HCT116 (cell line): ENCODE measurements at regions not wholly inside any gene's neighbourhood (a gene's known extent, or its start where the extent isn't known, plus 50 kb on each side); places are given as distances from the start of the nearest gene placed in this dataset.

Source experiments
- ATAC-seq: fragments of 200-7000 bp; cut with Tn5 transposase; 2 replicates; pipeline ENCODE4 v1.9.1; 2020; ENCODE audit warnings: mild to moderate bottlenecking, moderate library complexity
- BruUV-seq: library from RNA; stranded (reverse); fragments of 400-500 nt; replicated peaks from 2 replicates; lab custom pipeline; 2021; lab: Mats Ljungman, UMichigan
- CTCF ChIA-PET: fragments of 300-600 bp; sonication (Branson Sonifier 250); formaldehyde crosslinking; loops from one replicate; lab custom pipeline; 2021; ENCODE audit warnings: antibody characterized with exemption; lab: Charles Lee
- POLR2A ChIA-PET: fragments of 300-600, 350-600 bp; sonication (Branson Sonifier 250); formaldehyde crosslinking; loops from one replicate; lab custom pipeline; 2021; ENCODE audit warnings: antibody characterized with exemption; lab: Charles Lee
- RAD21 ChIA-PET, 2 experiments: fragments of 300-600 bp; sonication (Branson Sonifier 250); formaldehyde crosslinking; loops; one replicate each; lab custom pipeline; 2023; ENCODE audit warnings: low total read pairs in 2 of 2; ENCODE audit not compliant: uncharacterized antibody in 2 of 2, unreplicated experiment in 2 of 2, low non-redundant PET in 1 of 2; lab: Charles Lee
- DNase-seq: peaks from one replicate; pipeline ENCODE4 v3.0.0-alpha.2; 2010; ENCODE audit warnings: low read depth, low spot score
- H2AFZ ChIP-seq: fragments of 200-600 bp; shearing (Covaris generic), sonication (generic); 2 replicates; pipeline ENCODE4 v1.6.1; 2017; ENCODE audit warnings: low read depth, mixed run types, mixed read lengths, antibody characterized with exemption, low read length; ENCODE audit not compliant: poor library complexity, severe bottlenecking
- H3K27ac ChIP-seq: 2 replicates; pipeline ENCODE4 v1.5.1; 2012; ENCODE audit warnings: low read depth, low read length
- H3K27me3 ChIP-seq: fragments of 200-600 bp; sonication (generic); 2 replicates; pipeline ENCODE4 v1.6.1; 2016; ENCODE audit warnings: mixed run types, low read length, mixed read lengths; ENCODE audit not compliant: insufficient read depth
- H3K36me3 ChIP-seq, 2 experiments: fragments of 200-500 bp in 1 of 2; fragments of 200-600 bp in 1 of 2; sonication (Bioruptor generic) in 1 of 2; sonication (generic) in 1 of 2; 2 replicates each; pipeline versions ENCODE4 v1.5.1 to v1.6.1; 2014 to 2016; ENCODE audit warnings: low read length in 2 of 2, inconsistent platforms in 1 of 2, mixed read lengths in 1 of 2, mixed run types in 1 of 2; ENCODE audit not compliant: insufficient read depth in 2 of 2, control insufficient read depth in 1 of 2
- H3K4me1 ChIP-seq, 2 experiments: fragments of 200-600 bp in 1 of 2; sonication (generic) in 1 of 2; 2 replicates each; pipeline versions ENCODE4 v1.5.1 to v1.6.1; 2012 to 2017; ENCODE audit warnings: low read length in 2 of 2, inconsistent platforms in 1 of 2, mild to moderate bottlenecking in 1 of 2, mixed read lengths in 1 of 2, mixed run types in 1 of 2, moderate library complexity in 1 of 2; ENCODE audit not compliant: insufficient read depth in 2 of 2, control insufficient read depth in 1 of 2
- H3K4me2 ChIP-seq: fragments of 200-600 bp; sonication (generic); 2 replicates; pipeline ENCODE4 v1.6.1; 2017; ENCODE audit warnings: mixed run types, low read length, mixed read lengths
- H3K4me3 ChIP-seq, 2 experiments: fragments of 200-600 bp in 1 of 2; sonication (generic) in 1 of 2; replicated peaks in 1 of 2; 2 replicates each; pipeline ENCODE4 v1.5.1; 2011 to 2016; ENCODE audit warnings: low read length in 2 of 2, control low read depth in 1 of 2, low read depth in 1 of 2, mild to moderate bottlenecking in 1 of 2, mixed read lengths in 1 of 2, mixed run types in 1 of 2
- H3K79me2 ChIP-seq: fragments of 200-600 bp; sonication (generic); 2 replicates; pipeline ENCODE4 v1.6.1; 2017; ENCODE audit warnings: mild to moderate bottlenecking, mixed run types, low read length, moderate library complexity, mixed read lengths; ENCODE audit not compliant: insufficient read depth
- H3K9ac ChIP-seq: fragments of 200-600 bp; sonication (generic); 2 replicates; pipeline ENCODE4 v1.6.1; 2016; ENCODE audit warnings: low read length, mixed read lengths
- H3K9me2 ChIP-seq: fragments of 200-600 bp; sonication (generic), shearing (Covaris generic); 2 replicates; pipeline ENCODE4 v1.6.1; 2017; ENCODE audit warnings: mixed run types, mild to moderate bottlenecking, moderate library complexity; ENCODE audit not compliant: insufficient read depth
- H3K9me3 ChIP-seq, 2 experiments: fragments of 200-500 bp in 1 of 2; fragments of 200-600 bp in 1 of 2; sonication (Bioruptor generic) in 1 of 2; sonication (generic) in 1 of 2; 2 replicates each; pipeline ENCODE4 v1.6.1; 2014 to 2017; ENCODE audit warnings: low read length in 2 of 2, mixed read lengths in 2 of 2, inconsistent platforms in 1 of 2, low read depth in 1 of 2, mild to moderate bottlenecking in 1 of 2, mixed run types in 1 of 2, moderate library complexity in 1 of 2; ENCODE audit not compliant: control insufficient read depth in 1 of 2, insufficient read depth in 1 of 2
- H4K20me1 ChIP-seq: fragments of 200-600 bp; sonication (generic), shearing (Covaris generic); 2 replicates; pipeline ENCODE4 v1.6.1; 2017; ENCODE audit warnings: mixed run types, mild to moderate bottlenecking, moderate library complexity; ENCODE audit not compliant: insufficient read depth
- CEBPB ChIP-seq: IDR thresholded peaks from 2 replicates; pipeline ENCODE4 v1.6.1; 2012; ENCODE audit warnings: low read depth
- EGR1 ChIP-seq: IDR thresholded peaks from 2 replicates; pipeline ENCODE4 v1.6.1; 2012; ENCODE audit warnings: low read depth
- EZH2phosphoT487 ChIP-seq: fragments of 200-600 bp; IDR thresholded peaks from 2 replicates; pipeline ENCODE4 v1.6.1; 2018; ENCODE audit warnings: antibody characterized with exemption, borderline replicate concordance
- FOSL1 ChIP-seq: IDR thresholded peaks from 2 replicates; pipeline ENCODE4 v1.6.1; 2012; ENCODE audit warnings: low read depth
- JUND ChIP-seq: IDR thresholded peaks from 2 replicates; pipeline ENCODE4 v1.6.1; 2012
- POLR2AphosphoS5 ChIP-seq: IDR thresholded peaks from 2 replicates; pipeline ENCODE4 v1.6.1; 2011; ENCODE audit warnings: mild to moderate bottlenecking, low read depth, low read length, moderate library complexity
- RAD21 ChIP-seq: IDR thresholded peaks from 2 replicates; pipeline ENCODE4 v1.6.1; 2012; ENCODE audit warnings: low read depth, mild to moderate bottlenecking
- TCF7L2 ChIP-seq: IDR thresholded peaks from 2 replicates; pipeline ENCODE4 v1.7.0; 2011; ENCODE audit warnings: borderline replicate concordance, inconsistent platforms; ENCODE audit not compliant: insufficient read depth, insufficient read length; ENCODE audit errors: extremely low read depth
- YY1 ChIP-seq: IDR thresholded peaks from 2 replicates; pipeline ENCODE4 v1.6.1; 2011; ENCODE audit warnings: low read length, low read depth, moderate library complexity, mild to moderate bottlenecking; ENCODE audit not compliant: insufficient replicate concordance; ENCODE audit errors: extremely low read depth
- ZBTB33 ChIP-seq: IDR thresholded peaks from 2 replicates; pipeline ENCODE4 v1.6.1; 2011; ENCODE audit warnings: mild to moderate bottlenecking, low read length, moderate library complexity; ENCODE audit not compliant: insufficient replicate concordance; ENCODE audit errors: extremely low read depth
- ZFX ChIP-seq: fragments of 450-650 bp; IDR thresholded peaks from 2 replicates; pipeline ENCODE4 v1.6.1; 2017
- ZNF274 ChIP-seq: fragments of 200-500 bp; sonication (Bioruptor generic); IDR thresholded peaks from 2 replicates; pipeline ENCODE4 v1.6.1; 2014; ENCODE audit warnings: mild to moderate bottlenecking, low read depth, low read length, inconsistent platforms
- intact Hi-C: fragments of 100-400 bp; cut with micrococcal nuclease; formaldehyde crosslinking; loops from 2 replicates; pipeline ENCODE4 v1.10.0; 2022
- TF ChIP-seq, protein P1 (sequence below): IDR thresholded peaks from 2 replicates; pipeline ENCODE4 v1.6.1; 2012
- TF ChIP-seq, protein P2 (sequence below), 3 experiments: fragments of 200-600 bp in 1 of 3; sonication (generic) in 1 of 3; IDR thresholded peaks in 2 of 3; conservative IDR thresholded peaks in 1 of 3; 2 replicates each; pipeline ENCODE4 v1.5.1; 2012 to 2017; ENCODE audit warnings: low read depth in 2 of 3, low read length in 2 of 3, antibody characterized with exemption in 1 of 3, borderline replicate concordance in 1 of 3, control low read depth in 1 of 3, mild to moderate bottlenecking in 1 of 3, mixed read lengths in 1 of 3, mixed run types in 1 of 3, moderate library complexity in 1 of 3; ENCODE audit not compliant: insufficient read depth in 1 of 3

DNA sequence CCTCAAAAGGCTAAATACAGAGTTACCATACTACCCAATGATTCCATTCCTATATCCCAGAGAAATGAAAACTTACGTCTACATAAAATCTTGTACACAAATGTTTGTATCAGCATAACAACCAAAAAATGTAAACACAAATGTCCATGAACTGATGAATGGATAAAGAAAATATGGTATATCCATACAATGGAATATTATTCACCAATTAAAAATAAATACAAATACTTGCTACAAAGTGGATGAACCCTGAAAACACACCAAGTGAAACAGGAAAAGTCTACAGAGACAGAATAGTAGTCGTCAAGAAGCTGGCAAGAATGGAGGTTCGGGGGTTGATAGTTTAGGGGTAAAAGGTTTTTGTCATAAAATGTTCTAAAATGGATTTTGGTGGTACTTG is 54.0 kb upstream of the ANKRD28 start:
- ATAC-seq (no peak), DNase-seq (no peak)
- Histone ChIP-seq H3K27ac (no peak overlapping the region), H3K4me2 (no peak overlapping the region), H3K9me3 (peaks cover 0 to 5% of the 10 kb centered on the region in 2 experiments; a peak in 1 of 4 replicates)
- CTCF ChIA-PET: no interaction called here
- intact Hi-C loops: no loop called here
- no peak for TF ChIP-seq EGR1
- TF ChIP-seq ZBTB33: no peak
- no peak for TF ChIP-seq ZFX
- TF ChIP-seq, protein P1, sequence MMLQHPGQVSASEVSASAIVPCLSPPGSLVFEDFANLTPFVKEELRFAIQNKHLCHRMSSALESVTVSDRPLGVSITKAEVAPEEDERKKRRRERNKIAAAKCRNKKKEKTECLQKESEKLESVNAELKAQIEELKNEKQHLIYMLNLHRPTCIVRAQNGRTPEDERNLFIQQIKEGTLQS: no peak
- TF ChIP-seq YY1: no peak
- no peak for TF ChIP-seq RAD21
- TF ChIP-seq, protein P2, sequence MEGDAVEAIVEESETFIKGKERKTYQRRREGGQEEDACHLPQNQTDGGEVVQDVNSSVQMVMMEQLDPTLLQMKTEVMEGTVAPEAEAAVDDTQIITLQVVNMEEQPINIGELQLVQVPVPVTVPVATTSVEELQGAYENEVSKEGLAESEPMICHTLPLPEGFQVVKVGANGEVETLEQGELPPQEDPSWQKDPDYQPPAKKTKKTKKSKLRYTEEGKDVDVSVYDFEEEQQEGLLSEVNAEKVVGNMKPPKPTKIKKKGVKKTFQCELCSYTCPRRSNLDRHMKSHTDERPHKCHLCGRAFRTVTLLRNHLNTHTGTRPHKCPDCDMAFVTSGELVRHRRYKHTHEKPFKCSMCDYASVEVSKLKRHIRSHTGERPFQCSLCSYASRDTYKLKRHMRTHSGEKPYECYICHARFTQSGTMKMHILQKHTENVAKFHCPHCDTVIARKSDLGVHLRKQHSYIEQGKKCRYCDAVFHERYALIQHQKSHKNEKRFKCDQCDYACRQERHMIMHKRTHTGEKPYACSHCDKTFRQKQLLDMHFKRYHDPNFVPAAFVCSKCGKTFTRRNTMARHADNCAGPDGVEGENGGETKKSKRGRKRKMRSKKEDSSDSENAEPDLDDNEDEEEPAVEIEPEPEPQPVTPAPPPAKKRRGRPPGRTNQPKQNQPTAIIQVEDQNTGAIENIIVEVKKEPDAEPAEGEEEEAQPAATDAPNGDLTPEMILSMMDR (IDR thresholded peaks at IDR 0.05 in 2 of 3, conservative IDR thresholded peaks at IDR 0.05 in 1 of 3; ENCODE audit: borderline replicate concordance in 1 of 3, insufficient read depth in 1 of 3, low read depth in 2 of 3, low read length in 2 of 3): no peak
- no peak for TF ChIP-seq CEBPB
- TF ChIP-seq JUND: no peak
- no peak for TF ChIP-seq POLR2AphosphoS5
- no peak for TF ChIP-seq TCF7L2
- no peak for TF ChIP-seq EZH2phosphoT487
- TF ChIP-seq FOSL1: no peak
- no peak for TF ChIP-seq ZNF274
- TF ChIP-seq, all 23 proteins: peak for 0
- H3K4me3 ChIP-seq: no peak overlapping the region
- H2AFZ ChIP-seq: no peak overlapping the region
- BruUV-seq: no TSS peak
- H3K9me2 ChIP-seq: no peaks in the 10 kb centered on the region
- H3K4me1 ChIP-seq: no peaks in the 10 kb centered on the region
- H4K20me1 ChIP-seq: no peaks in the 10 kb centered on the region
- H3K27me3 ChIP-seq: no peaks in the 10 kb centered on the region
- POLR2A ChIA-PET: no interaction called here
- RAD21 ChIA-PET: no interaction called here
- no peak overlapping the region for H3K9ac ChIP-seq
- peaks cover 94% of the 10 kb centered on the region for H3K79me2 ChIP-seq
- peaks cover 0 to 4% of the 10 kb centered on the region in 2 experiments; a peak in 1 of 4 replicates for H3K36me3 ChIP-seq
